Chondrocyte (in vitro differentiated cells): ENCODE measurements at regions not wholly inside any gene's neighbourhood (a gene's known extent, or its start where the extent isn't known, plus 50 kb on each side); places are given as distances from the start of the nearest gene placed in this dataset.

Experiments
- DNase-seq: peaks from one replicate; pipeline ENCODE4 v3.0.0; 2021; ENCODE audit warnings: mixed read lengths, low spot score
- H3K27ac Mint-ChIP-seq: one replicate; pipeline ENCODE4 v1.8.0; 2021; ENCODE audit warnings: mild to moderate bottlenecking, moderate library complexity, mixed read lengths; ENCODE audit not compliant: unreplicated experiment
- H3K27me3 Mint-ChIP-seq: 2 replicates; pipeline ENCODE4 v1.8.0; 2021; ENCODE audit warnings: low read depth, mixed read lengths
- H3K36me3 Mint-ChIP-seq: 2 replicates; pipeline ENCODE4 v1.8.0; 2021; ENCODE audit warnings: low read depth, mixed read lengths
- H3K4me1 Mint-ChIP-seq: 2 replicates; pipeline ENCODE4 v1.8.0; 2021; ENCODE audit warnings: low read depth, mild to moderate bottlenecking, mixed read lengths
- H3K4me3 Mint-ChIP-seq: one replicate; pipeline ENCODE4 v1.8.0; 2021; ENCODE audit warnings: mild to moderate bottlenecking, moderate library complexity, mixed read lengths; ENCODE audit not compliant: unreplicated experiment
- H3K9me3 Mint-ChIP-seq: 2 replicates; pipeline ENCODE4 v1.8.0; 2021; ENCODE audit warnings: low read depth, mixed read lengths
- CTCF ChIP-seq: fragments of 200-600 bp; sonication (generic); IDR thresholded peaks from 2 replicates; pipeline ENCODE4 v1.5.0; 2021; ENCODE audit warnings: antibody characterized with exemption, mild to moderate bottlenecking, moderate library complexity

- peak overlapping the region; percentile 100 for H3K4me3 Mint-ChIP-seq
- H3K9me3 Mint-ChIP-seq, result no peaks in the 10 kb centered on the region
- H3K27ac Mint-ChIP-seq, result peak overlapping the region; percentile 100
- H3K4me1 Mint-ChIP-seq, result peaks cover 54% of the 10 kb centered on the region
- TF ChIP-seq CTCF, result no peak
- no peak for DNase-seq
- H3K36me3 Mint-ChIP-seq, result peaks cover 3% of the 10 kb centered on the region
- no peaks in the 10 kb centered on the region for H3K27me3 Mint-ChIP-seq
Observed at GRCh38 chr13:50080911-50081678, 65.9 kb downstream of the KCNRG start.

- TF ChIP-seq CTCF, result peak; percentile 65
- Mint-ChIP-seq H3K36me3 (peaks cover 3% of the 10 kb centered on the region), H3K4me3 (peak overlapping the region; percentile 100), H3K4me1 (peaks cover 53% of the 10 kb centered on the region), H3K27ac (peak overlapping the region; percentile 100), H3K9me3 (no peaks in the 10 kb centered on the region), H3K27me3 (no peaks in the 10 kb centered on the region)
- DNase-seq, result peak; percentile 98
Observed at GRCh38 chr13:50081679-50082425, 66.6 kb downstream of the KCNRG start.

- Mint-ChIP-seq H3K36me3 (peaks cover 3% of the 10 kb centered on the region), H3K4me3 (peak overlapping the region; percentile 100), H3K27ac (peak overlapping the region; percentile 100), H3K9me3 (no peaks in the 10 kb centered on the region), H3K27me3 (no peaks in the 10 kb centered on the region), H3K4me1 (peaks cover 45% of the 10 kb centered on the region)
- no peak for TF ChIP-seq CTCF
- no peak for DNase-seq
Observed at GRCh38 chr13:50082426-50083281, 67.4 kb downstream of the KCNRG start.

GRCh38 chr13:50085063-50085462 is 69.8 kb downstream of the KCNRG start:
- DNase-seq, result no peak
- Mint-ChIP-seq H3K4me1 (peaks cover 33% of the 10 kb centered on the region), H3K27me3 (no peaks in the 10 kb centered on the region), H3K27ac (peak overlapping the region; percentile 83), H3K4me3 (peak overlapping the region; percentile 58), H3K36me3 (peaks cover 3% of the 10 kb centered on the region), H3K9me3 (no peaks in the 10 kb centered on the region)
- TF ChIP-seq CTCF, result peak; percentile 91

- no peak overlapping the region for H3K27ac Mint-ChIP-seq
- H3K36me3 Mint-ChIP-seq, result no peaks in the 10 kb centered on the region
- peaks cover 14% of the 10 kb centered on the region for H3K4me1 Mint-ChIP-seq
- H3K27me3 Mint-ChIP-seq, result no peaks in the 10 kb centered on the region
- no peaks in the 10 kb centered on the region for H3K9me3 Mint-ChIP-seq
- no peak for TF ChIP-seq CTCF
- H3K4me3 Mint-ChIP-seq, result no peak overlapping the region
- DNase-seq, result no peak
Observed at GRCh38 chr13:50089633-50090032, 74.4 kb downstream of the KCNRG start.
